ENCODE measurements at regions not wholly inside any gene's neighbourhood (a gene's known extent, or its start where the extent isn't known, plus 50 kb on each side); places are given as distances from the start of the nearest gene placed in this dataset.

GRCh38 chr18:28922936-28923335, 746.0 kb upstream of the CDH2 start:
- TF ChIP-seq CTCF (IDR thresholded peaks at IDR 0.05) (no peak), EP300 (IDR thresholded peaks at IDR 0.05) (no peak), ZSCAN20 (CRISPR knock-in tag; IDR thresholded peaks at IDR 0.05) (no peak), MAFK (IDR thresholded peaks at IDR 0.05; ENCODE audit: partially characterized antibody) (no peak), BCL3 (IDR thresholded peaks at IDR 0.05) (no peak), POLR2A (IDR thresholded peaks at IDR 0.05; ENCODE audit: low read length) (no peak)
